HG03521 (cell line): ENCODE measurements at regions not wholly inside any gene's neighbourhood (a gene's known extent, or its start where the extent isn't known, plus 50 kb on each side); places are given as distances from the start of the nearest gene placed in this dataset.

Experiments used
- ATAC-seq: cut with Tn5 transposase; IDR thresholded peaks from one replicate; pipeline ENCODE4 v1.9.1; 2021; ENCODE audit warnings: mild to moderate bottlenecking, moderate library complexity; ENCODE audit not compliant: unreplicated experiment

DNA sequence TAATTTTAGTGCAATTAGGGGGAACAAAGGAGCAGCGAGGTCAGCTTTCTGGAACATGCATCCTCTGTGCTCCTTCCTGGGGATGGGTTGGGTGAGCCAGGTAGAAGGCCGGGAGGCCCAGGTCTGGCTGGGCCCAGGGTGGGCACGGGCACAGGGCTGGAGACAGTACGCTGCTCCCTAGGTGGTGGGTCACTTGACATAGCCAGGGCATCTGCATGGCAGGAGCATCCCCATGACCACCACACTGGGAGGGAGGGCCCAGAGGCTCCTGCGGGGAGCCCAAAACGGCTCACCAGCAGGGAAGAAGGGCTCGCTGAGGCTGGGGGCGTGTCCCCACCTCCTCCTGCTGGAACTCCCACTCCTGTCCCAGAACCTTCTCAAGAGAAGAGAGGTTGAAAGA, 216.8 kb downstream of the NXNL2 start:
- ATAC-seq, result no peak

DNA sequence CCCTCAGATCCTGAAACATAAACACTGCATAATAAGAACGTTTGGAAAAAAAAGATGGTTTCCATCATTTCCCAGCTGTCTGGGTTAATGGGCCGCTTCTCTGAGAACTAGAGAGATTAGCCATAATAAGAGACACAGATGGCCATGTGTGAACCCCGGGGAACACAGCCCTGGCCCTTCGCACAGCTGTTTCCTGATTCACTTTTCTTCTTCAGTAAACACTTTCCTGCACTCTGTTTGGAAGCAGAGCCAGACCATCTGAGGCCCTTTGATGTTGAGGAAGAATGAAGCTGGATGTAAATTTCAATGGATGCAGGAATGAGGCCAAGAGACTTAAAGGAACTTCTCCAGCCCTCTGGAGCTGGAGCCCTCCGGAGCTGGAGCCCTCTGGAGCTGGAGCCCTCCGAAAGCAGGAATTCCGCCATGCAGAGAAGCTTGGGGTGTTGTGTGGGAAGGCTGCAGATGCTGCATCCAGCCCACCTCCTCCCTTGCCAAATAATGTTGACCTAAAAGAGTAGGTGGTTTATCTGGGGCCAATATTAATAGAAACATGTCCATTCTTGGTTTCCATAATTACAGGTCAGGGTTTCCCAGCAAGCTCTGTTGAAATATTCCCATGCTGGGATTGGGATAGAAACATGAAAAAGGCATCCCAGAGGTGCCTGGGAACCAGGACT, 218.9 kb downstream of the NXNL2 start:
- no peak for ATAC-seq

DNA sequence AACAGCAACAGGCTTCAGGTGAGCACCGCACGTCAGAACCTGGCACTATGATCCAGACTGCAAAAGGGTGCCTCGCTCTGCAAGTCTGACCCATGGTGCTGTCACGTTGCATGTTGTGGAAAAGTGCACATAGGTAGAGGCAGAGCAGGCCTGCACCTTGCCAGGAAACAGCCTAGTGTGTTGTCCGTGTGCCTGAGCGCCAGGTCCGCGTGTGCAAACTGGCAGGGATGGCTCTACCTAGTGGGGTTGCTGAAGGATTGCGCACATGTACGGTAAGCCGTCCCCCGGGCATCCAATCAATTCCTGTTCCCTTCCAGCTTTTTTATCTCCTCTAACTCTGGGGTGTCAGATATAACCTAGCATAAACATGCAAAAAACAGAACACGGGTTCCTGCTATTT, 219.5 kb downstream of the NXNL2 start:
- ATAC-seq, result no peak

DNA sequence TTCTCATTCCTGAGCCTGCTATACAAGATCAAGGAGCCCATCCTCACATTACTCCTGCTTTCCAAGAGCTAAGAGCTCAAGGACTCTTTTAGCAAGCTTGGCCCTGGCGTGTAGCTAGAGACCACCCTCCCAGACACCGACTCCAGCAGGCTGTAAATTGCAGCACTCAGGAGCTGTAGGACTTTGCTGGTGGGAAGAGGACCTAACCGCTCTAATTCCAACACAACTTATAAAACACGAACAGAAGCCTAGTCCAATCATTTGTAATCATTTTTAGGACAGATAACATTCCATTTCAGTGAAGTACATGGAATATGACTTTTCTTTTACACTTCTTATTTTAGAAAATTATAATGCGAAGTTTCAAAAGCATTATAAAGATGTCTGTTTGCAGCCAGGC, 219.9 kb downstream of the NXNL2 start:
- ATAC-seq, result no peak

DNA sequence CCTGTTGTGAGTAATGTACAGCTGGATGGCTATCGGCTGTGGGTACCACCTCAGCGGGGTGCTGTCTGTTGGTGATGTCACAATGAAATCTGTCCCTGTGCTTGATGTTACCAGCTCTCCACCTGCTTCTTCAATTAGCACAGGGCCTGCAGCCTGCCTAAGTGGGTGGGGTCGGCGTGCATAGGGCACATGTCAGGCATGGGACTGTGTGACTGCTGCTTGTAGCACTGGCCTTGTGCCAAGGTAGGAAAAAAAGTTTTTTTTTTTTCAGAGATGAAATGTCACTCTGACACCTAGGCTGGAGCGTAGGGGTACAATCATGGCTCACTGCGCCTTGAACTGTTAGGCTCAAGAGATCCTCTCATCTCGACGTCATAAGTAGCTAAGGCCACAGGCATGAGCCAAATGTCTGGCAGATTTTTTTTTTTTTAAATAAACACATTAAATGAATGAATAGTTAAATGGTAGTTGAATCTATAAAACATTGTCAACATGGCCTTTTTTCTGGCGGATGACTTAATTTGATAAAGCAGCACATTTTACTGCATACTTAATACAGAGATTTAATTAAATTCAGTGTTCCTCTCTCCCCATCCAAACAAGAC, 222.5 kb downstream of the NXNL2 start:
- ATAC-seq, result no peak

DNA sequence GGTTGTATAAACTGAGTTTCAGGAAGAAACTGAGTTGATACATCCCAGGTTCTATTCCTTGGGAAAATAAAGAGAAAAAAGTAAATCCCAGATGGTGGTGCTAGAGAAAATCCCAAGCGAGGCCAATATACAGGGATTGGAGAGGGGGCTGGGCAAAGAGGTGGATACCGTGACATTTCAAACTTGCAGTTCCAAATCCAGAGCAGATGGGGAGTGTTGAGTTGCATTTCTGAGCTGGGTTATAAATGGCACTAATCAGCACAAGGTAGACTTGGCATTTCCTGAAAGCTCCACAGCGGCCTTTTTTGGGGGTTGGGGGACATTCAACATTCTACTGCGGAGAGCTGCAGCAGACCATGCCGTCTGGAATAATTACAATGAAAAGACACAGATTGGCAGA, 224.4 kb downstream of the NXNL2 start:
- ATAC-seq, result no peak

DNA sequence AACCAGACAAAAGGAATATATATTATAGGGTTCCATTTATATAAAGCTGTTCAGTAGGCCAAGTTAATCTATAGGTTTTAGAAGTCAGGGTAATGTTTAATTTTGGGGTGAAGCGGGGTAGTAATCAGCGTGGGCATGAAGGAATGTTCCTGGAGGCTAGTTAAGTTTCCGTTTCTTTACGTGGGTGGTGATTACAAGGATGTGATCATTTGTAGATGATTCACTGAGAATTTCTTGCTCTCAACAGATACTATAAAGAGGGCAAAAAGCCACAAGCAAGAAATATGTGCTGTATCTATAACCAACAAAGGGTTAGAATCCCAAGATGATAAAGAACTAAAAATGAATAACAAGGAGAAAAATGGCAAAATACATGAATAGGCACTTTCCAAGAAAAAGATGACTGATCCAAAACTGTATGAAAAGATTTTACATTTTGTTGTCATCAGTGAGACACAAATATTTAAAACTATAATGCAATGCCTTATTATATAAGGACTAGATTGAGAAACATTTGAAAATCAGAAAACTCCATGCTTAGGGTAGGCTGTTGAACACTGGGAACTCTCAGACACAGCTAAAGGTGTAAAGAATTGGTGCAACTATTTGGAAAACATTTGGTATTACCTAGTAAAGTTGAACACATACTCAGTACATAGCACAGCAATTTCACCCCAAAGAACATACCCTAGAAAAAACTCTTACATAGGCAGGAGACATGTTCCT, 224.3 kb upstream of the S1PR3 start:
- no peak for ATAC-seq

DNA sequence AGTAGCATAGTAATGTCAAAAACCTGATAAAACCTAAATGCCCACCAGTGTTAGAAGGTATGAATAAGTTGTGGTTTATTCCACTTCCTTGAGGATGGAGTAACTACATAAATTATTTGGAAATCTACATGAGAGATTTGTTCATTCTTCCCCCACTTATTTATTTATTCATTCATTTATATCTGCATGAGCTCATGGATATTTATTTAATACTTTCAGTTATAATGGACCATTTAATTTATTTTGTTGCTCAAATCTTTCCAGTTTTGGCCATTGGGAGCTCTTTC, 223.8 kb upstream of the S1PR3 start:
- ATAC-seq, result no peak

DNA sequence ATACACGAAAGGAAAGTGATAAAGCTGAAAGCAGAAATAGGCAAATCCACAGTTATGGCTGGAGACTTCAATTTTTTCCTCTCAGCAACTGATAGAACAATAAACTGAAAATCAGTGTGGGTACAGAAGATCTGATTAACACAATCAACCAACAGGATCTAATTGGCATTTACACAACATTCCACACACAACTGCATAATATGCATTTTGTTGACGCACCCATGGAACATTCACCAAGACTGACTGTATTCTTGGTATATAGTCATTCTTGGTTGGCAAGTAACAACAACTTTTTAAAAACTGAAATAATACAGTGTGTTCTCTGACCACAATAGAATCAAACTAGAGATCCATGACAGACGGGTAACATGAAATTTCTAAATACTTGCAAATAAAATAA, 218.7 kb upstream of the S1PR3 start:
- ATAC-seq, result no peak

DNA sequence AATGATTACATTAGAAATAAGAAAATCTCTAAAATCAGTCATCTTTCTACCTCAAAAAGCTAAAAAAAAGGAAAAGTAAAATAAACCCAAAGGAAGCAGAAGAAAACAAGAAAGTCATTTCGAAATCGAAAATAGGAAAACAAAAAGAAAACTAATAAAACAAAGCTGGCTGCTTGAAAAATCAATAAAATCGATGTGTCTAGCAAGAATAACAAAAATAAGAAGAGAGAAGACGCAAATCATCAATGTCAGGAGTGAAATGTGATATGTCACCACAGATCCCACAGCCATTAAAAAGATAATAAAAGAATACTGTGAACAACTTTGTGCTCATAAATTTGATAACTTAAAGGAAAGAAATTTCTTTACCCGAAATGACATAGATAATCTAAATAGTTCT, 218.1 kb upstream of the S1PR3 start:
- ATAC-seq, result no peak

DNA sequence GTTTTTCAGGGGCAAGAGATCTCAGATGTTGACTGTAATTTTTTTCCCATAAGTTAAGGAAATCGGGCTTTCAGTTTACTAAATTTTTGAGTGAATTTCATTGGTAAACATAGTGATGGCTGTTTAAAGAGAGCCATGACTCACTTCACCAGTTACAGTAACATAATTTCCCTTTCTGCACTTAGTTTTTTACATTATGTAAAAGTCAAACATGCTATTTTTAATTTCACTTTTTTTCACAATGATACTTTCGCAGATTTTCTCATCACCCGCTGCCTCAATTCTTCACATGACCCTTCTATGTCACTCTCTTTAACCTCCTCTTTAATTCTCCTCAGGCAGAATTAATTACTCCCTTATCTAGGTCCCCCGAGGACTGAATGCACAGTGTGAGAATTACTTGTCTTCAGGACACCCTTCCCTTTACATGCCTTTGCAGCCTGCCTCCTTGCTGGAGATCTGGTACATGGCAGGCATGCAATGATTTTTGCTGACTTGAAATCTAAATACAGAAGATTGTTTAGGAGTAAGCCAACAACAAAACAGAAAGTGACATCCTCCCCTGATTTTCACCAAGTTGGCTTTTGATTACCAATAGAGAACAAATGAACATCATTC, 217.5 kb upstream of the S1PR3 start:
- no peak for ATAC-seq

DNA sequence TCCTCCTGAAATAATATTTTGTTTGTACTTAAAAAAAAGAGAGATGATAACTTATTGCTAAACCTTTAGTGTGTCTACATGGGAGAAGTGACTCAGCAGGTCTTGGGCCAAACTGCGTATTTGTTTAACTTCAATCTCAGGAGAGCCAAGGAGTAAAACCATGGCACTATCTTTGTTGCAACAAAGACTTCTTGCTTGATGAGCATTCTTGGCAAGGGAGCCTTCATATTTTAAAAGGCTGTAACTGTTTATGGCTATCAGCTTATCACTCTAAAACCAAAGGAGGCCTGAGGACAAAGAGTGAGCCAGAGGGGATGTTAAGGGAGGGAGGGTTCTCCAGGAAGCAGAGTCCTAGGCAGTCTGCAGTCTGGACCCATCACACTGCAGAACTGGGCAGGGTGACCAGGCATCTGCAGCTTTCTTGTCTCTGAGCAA, 216.2 kb upstream of the S1PR3 start:
- no peak for ATAC-seq

DNA sequence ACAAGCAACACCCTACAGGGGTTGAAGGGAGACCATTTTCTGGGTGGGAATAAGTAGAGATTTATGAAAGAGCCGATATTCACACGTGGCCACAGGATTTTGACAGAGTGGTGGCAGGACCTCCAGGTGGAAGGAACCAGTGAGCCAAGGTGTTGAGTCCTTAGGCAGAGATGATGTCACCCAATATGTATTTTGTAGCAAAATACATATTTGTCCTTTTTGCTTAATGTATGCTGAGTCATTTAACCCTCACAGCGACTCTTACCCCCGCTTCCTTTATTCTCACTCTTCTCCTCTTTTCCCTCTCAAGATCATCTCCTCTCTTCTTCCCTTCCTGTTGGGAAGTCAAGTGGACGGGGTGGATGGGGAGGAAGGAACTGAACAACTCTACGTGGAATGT, 215.7 kb upstream of the S1PR3 start:
- no peak for ATAC-seq

DNA sequence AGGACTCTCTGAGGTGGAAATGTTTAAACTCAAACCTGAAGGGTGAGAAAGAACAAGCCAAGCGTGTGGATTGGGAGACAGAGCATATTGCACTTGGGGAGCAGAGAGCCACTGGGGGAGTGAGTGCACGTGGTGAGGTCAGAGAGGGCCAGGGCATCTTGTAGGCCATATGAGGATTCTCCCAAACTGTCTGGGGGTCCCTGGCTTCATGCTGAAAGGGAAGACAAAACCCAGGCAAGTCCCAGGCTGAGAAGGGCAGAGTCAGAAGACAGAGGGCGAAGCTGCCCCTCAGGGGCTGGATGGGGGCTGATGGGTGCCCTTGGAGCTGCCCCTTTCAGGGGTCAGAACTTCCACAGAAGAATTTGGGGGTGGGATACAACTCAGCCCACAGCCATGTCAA, 215.3 kb upstream of the S1PR3 start:
- ATAC-seq, result no peak

DNA sequence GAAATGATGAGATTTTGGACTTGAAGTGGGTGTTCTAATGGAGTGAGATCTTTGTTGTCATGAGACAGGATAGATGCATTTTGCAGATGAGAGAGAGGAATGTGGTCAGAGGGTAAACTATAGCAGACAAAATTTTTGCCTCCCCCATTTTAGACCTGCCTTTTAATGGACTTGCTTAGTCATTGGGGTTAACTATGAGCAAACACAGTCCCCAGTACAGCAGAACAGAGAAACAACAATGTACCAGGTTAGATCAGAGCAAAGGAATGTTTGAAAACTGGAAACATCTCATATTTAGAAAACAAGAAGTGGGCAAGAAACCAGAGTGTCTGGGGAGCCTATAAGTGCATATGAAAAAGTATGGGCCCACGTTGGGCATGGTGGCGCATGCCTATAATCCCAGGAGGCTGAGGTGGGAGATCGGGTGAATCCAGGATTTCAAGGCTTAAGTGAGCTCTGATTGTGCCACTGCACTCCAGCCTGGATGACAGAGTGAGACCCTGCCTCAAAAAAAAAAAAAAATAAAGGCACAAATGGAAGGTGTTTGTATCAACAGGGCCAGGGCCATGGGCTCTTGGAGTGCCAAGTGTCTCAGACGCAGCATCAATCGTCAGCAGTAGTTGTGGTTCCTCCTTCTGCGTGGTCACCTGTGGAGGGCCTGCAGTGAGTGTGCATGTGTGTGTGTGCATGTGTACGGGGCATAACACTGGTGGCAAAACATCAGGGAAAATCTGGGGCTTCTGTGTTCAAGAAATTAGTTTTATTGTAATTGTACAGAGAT, 214.4 kb upstream of the S1PR3 start:
- ATAC-seq, result no peak

DNA sequence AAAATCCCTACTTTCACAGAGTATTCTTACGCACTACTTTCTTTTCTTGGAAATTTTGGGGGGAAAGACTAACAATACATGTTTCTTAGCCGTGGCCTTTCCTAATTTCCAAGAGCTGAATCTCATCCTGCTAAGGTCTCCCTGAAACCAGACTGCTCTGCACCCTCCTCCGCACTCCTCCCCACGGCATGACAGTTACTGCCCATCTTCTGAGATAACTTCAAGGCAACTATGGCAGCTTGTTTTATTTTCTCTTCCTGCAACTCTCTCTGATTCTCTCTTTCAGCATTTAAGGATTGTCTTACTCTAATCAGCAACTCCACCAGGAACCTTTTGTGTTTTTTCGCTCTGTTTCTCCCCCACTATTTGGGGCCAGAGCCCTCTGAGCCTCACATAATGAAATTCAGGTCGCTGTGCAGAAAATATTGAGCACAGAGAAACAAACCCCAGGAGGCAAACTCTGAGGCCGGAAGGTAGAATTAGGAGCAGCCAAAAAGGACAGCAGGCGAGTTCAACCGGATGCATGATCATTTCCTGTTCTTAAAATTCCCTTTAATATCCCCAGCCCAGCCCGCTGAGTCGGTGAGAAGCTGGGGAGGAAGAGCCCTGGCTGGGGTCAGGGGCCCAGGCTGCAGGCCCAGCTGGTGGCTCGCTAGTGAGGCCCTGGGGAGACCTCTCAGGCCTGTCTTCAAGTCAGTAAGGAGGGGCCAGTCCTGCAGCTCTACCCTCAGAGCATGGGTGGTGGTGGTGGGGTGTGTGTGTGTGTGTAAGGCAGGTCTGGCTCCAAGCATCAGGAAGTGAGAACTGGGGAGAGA, 213.6 kb upstream of the S1PR3 start:
- no peak for ATAC-seq

DNA sequence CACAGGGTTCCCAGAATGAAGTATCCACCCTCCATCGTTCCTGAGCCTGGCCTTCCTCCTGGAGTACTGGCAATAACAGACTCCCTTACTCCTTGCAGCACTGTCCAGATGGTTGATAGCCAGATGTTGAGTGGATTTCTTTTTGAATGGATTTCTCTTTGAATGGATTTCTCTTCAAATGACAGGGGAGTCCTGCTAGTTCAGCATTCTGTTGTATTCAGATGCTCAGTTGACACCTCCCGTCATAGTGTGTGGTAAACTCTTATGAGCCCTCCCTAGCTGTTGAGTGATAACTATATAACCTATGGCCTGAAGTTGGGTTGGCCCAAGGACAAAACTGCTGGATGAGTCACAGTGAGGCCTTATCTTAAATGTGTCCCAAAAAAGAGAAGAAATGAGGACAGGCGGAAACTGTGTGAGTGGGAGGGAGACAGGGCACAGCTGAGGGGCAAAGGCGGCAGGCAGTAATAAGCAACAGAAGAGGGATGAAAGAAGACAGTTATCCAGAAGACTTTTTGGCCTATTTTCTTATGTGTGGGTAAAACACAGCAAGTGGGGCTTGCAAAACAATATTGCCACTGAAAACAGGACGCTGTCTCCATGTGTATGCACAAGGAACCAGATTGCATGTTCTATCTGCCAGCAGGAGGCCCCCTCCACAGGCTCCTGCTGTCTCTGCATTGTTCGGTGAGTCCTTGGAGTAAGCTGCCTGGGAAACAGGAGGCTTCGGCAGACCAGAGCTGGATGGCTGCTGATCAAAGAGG, 209.5 kb upstream of the S1PR3 start:
- no peak for ATAC-seq

DNA sequence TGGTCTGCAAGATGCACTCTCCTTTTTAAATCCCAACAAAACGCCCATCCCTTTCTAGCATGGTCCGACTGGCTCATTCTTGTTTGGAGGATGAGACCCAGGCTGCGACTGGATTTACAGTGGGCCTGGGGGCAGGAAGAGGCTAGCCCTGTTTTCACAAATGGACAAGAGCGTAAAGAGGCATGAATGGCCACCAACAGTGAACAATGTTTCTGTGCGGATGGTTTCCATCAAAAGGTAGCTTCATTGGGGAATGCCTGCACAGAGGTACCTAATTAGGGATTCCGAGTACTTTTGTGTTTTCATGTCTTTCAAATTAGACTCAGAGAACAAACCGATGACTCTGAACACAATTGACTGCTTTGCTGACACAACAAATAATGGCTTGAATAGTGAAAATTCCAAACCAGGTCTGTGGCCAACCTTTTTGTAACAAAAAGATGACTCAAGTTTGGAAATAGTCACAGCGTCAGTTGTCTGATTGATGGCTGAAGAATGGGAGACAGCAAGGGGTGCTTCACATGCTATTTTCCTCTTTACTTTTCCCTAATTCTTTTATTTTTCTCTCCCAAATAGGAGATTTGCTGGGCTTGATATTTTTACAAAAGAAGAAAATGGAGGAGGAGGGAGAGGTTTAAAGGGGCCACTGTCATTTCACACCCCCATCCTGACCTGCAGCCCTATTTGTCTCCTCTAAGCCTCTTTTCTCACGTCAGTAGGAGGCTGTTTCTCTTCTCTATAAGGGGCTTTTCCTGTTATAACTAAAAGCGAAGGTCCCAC, 208.1 kb upstream of the S1PR3 start:
- no peak for ATAC-seq

DNA sequence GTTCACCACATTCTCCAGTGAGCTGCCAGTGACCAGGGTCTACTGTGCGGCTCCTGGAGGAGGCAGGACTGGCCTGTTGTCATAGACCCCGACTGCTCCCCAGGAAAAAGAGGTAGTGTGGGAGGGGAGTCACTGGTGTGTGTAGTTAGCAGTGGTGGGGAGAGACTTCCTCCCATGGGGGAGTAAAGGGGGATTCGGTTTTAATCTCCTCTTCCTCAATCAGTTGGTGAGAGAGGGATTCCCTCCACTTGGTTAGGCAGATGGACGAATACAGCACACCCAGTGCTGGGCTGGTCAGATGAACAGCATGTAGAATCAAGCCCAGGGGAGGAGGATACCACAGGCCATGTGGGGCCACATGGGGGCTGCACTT, 207.6 kb upstream of the S1PR3 start:
- ATAC-seq, result no peak
